BE2C (cell line): ENCODE measurements at regions not wholly inside any gene's neighbourhood (a gene's known extent, or its start where the extent isn't known, plus 50 kb on each side); places are given as distances from the start of the nearest gene placed in this dataset.
"Not testable (repeated sequence)": the region's sequence is repeated elsewhere in the genome, so short reads cannot be mapped to it uniquely, and the experiment has no call there.

Experiments used
- DNase-seq: peaks from one replicate; pipeline ENCODE4 v3.0.0-alpha.2; 2020
- H3K27me3 ChIP-seq: fragments of 250-450 bp; sonication (Bioruptor Pico); 2 replicates; pipeline ENCODE4 v1.5.1; 2020; ENCODE audit warnings: mild to moderate bottlenecking
- H3K36me3 ChIP-seq: fragments of 250-450 bp; sonication (Bioruptor Pico); 2 replicates; pipeline ENCODE4 v1.5.1; 2020; ENCODE audit warnings: mild to moderate bottlenecking
- H3K4me1 ChIP-seq: fragments of 250-450 bp; sonication (Bioruptor Pico); 2 replicates; pipeline ENCODE4 v1.5.1; 2020
- H3K4me3 ChIP-seq: 2 replicates; pipeline ENCODE4 v1.5.1; 2011; ENCODE audit warnings: low read depth, low read length
- H3K9me3 ChIP-seq: fragments of 250-450 bp; sonication (Bioruptor Pico); 2 replicates; pipeline ENCODE4 v1.5.1; 2020
- TF ChIP-seq, protein P1 (sequence below): IDR thresholded peaks from 2 replicates; pipeline ENCODE4 v1.5.1; 2012; ENCODE audit warnings: mild to moderate bottlenecking, low read depth, low read length

DNA sequence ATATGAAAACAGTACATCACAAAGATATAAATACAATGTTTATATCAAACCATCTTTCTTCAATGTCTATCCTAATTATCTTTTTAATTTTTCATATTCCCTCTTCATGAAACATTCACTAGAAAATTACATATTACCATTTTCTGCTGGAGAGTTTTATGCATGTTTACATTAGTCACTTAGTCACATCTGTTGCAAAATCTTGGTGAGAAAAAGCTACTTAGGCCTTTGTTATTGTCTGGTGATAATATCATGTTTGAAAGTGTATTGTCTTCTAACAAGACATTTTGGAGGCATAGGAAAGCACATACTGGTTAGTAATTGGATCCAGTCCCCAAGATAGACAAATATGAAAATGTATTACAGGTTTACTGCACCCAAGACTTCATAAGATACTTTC is 163.6 kb downstream of the GNAI1 start:
- H3K4me3 ChIP-seq = no peak overlapping the region
- H3K9me3 ChIP-seq = no peaks in the 10 kb centered on the region
- no peak for DNase-seq
- TF ChIP-seq, protein P1, sequence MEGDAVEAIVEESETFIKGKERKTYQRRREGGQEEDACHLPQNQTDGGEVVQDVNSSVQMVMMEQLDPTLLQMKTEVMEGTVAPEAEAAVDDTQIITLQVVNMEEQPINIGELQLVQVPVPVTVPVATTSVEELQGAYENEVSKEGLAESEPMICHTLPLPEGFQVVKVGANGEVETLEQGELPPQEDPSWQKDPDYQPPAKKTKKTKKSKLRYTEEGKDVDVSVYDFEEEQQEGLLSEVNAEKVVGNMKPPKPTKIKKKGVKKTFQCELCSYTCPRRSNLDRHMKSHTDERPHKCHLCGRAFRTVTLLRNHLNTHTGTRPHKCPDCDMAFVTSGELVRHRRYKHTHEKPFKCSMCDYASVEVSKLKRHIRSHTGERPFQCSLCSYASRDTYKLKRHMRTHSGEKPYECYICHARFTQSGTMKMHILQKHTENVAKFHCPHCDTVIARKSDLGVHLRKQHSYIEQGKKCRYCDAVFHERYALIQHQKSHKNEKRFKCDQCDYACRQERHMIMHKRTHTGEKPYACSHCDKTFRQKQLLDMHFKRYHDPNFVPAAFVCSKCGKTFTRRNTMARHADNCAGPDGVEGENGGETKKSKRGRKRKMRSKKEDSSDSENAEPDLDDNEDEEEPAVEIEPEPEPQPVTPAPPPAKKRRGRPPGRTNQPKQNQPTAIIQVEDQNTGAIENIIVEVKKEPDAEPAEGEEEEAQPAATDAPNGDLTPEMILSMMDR = no peak
- H3K36me3 ChIP-seq = no peaks in the 10 kb centered on the region
- no peaks in the 10 kb centered on the region for H3K4me1 ChIP-seq
- H3K27me3 ChIP-seq = no peaks in the 10 kb centered on the region

DNA sequence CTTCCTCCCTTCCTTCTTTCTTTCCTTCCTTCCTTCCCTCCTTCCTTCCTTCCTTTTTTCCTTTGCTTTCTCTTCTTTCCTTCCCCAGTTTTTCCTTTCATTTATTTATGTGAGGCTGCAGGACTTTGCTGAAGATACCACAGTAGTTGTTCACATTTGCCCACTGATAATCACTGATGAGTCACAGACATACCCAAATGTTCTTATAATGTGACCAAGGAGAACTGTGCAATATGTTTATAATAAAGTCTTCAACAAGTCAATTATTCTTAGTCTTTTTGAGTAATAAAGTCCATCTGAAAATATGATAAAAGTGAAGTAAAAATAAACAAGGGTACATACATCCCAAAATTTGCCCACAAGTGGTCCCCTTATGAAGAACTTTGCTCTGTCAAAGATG is 159.7 kb downstream of the GNAI1 start:
- no peaks in the 10 kb centered on the region for H3K9me3 ChIP-seq
- no peaks in the 10 kb centered on the region for H3K27me3 ChIP-seq
- no peaks in the 10 kb centered on the region for H3K36me3 ChIP-seq
- no peak for DNase-seq
- H3K4me1 ChIP-seq = no peaks in the 10 kb centered on the region
- no peak overlapping the region for H3K4me3 ChIP-seq
- TF ChIP-seq, protein P1 = no peak

DNA sequence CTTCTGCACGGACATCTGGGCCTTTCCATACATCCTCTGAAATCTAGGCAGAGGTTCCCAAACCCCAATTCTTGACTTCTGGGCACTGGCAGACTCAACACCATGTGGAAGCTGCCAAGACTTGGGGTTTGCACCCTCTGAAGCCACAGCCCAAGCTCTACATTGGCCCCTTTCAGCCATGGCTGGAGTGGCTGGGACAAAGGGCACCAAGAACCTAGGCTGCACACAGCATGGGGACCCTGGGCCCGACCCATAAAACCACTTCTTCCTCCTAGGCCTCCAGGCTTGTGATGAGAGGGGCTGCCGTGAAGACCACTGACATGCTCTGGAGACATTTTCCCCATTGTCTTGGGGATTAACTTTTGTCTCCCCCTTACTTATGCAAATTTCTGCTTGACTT is 158.0 kb downstream of the GNAI1 start:
- not testable (repeated sequence) for H3K4me3 ChIP-seq, DNase-seq, H3K4me1 ChIP-seq

DNA sequence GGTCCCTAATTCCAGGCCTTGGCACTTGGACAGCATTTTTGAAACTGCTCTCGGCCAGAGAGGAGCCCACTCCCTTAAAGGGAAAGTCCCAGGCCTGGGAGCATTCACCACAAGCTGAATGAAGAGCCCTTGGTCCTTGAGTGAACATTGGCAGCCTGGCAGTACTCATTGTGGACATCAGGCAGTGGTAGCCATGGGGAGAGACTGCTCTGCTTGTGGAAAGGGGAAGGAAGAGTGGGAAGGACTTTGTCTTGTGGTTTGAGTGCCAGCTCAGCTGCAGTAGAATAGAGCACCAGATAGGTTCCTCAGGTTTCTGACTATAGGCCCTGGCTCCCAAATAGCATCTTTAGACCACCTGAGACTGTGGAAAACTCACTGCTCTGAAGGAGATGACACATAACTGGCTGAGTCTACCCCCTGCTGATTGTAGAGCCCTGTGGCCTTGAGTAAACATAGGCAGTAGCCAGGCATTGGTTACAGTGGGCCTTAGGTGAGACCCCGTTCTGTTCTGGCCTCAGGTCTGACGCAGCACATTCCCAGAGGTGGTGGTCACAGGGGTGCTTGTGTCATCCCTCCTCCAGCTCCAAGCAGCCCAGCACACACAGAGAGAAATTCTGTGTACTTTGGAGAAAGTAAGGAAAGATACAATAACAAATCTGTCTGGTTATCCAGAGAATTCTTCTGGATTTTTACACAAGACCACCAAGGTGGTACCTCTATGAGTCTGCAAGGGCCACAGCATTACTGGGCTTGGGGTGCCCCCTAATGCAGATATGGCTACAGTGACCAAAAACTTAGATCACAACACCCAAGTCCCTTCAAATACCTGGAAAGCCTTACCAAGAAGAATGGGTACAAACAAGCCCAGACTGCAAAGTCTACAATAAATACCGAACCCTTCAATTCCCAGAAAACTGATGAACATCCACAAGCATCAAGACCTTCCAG is 153.8 kb downstream of the GNAI1 start:
- DNase-seq = no peak
- H3K9me3 ChIP-seq = no peaks in the 10 kb centered on the region
- no peaks in the 10 kb centered on the region for H3K36me3 ChIP-seq
- H3K27me3 ChIP-seq = no peaks in the 10 kb centered on the region; the same call in 1 of the 2 replicates
- no peaks in the 10 kb centered on the region for H3K4me1 ChIP-seq
- no peak overlapping the region for H3K4me3 ChIP-seq
- TF ChIP-seq, protein P1 = 0 out of 2 replicates have a peak, but pooled peaks have one; percentile 26

More for the DNA sequence above, 158.0 kb downstream of the GNAI1 start:
- not testable (repeated sequence) for H3K36me3 ChIP-seq, H3K27me3 ChIP-seq, H3K9me3 ChIP-seq

DNA sequence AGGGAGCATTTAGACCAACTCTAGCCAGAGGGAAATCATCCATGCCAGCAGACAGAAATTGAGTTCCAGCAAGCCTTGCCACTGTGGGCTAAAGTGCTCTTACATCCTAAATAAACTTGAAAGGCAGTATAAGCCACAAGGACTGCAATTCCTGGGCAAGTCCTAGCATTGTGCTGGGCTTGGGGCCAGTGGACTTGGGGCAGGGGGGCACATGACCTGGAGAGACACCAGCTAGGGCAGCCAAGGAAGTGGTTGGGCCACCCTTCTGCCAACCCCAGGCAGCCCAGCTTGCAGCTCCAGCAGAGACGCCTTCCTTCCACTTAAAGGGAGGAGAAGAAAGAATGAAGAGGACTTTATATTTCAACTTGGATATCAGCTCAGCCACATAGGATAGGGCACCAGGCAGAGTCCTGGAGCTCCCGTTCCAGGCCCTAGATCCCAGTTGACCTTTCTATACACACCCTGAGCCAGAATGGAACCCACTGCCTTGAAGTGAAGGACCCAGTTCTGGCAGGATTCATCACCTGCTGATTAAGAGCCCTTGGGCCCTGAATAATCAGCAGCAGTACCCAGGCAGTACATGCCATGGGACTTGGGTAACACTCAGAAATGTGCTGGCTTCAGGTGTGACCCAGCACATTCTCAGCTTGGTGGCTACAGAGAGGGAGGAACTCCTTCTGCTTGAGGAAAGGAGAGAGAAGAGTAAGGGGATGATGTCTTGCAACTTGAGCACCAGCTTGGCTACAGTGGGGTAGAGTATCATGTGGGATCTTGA is 153.0 kb downstream of the GNAI1 start:
- H3K4me3 ChIP-seq = no peak overlapping the region
- H3K9me3 ChIP-seq = no peaks in the 10 kb centered on the region
- TF ChIP-seq, protein P1 = no peak
- DNase-seq = no peak
- H3K36me3 ChIP-seq = no peaks in the 10 kb centered on the region
- no peaks in the 10 kb centered on the region; the same call in 1 of the 2 replicates for H3K27me3 ChIP-seq
- H3K4me1 ChIP-seq = no peaks in the 10 kb centered on the region

DNA sequence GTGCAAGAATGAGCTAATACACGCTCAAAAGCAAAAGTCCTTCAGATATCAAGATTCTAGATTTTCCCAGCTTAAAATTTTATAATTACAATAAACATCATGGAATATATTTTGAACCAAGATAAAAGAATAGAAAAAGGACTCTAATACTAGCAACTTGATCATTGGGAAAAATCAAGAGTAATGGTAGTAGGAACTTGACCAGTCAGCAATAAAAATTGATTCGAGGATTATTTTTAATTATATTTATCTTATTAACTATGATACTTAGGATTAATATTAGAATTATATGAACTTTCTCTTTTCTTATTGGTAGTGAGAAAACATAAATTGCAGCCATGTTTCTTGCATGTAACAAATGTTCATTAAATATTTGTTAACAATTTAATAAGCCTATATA is 152.0 kb downstream of the GNAI1 start:
- no peaks in the 10 kb centered on the region for H3K4me1 ChIP-seq
- H3K36me3 ChIP-seq = no peaks in the 10 kb centered on the region
- DNase-seq = no peak
- no peak overlapping the region for H3K4me3 ChIP-seq
- no peaks in the 10 kb centered on the region for H3K9me3 ChIP-seq
- no peaks in the 10 kb centered on the region; the same call in 1 of the 2 replicates for H3K27me3 ChIP-seq
- TF ChIP-seq, protein P1 = no peak
